ENCODE measurements at regions not wholly inside any gene's neighbourhood (a gene's known extent, or its start where the extent isn't known, plus 50 kb on each side); places are given as distances from the start of the nearest gene placed in this dataset.
A peak's percentile ranks its signal among the peaks of the same experiment; 100 is the strongest.

DNA sequence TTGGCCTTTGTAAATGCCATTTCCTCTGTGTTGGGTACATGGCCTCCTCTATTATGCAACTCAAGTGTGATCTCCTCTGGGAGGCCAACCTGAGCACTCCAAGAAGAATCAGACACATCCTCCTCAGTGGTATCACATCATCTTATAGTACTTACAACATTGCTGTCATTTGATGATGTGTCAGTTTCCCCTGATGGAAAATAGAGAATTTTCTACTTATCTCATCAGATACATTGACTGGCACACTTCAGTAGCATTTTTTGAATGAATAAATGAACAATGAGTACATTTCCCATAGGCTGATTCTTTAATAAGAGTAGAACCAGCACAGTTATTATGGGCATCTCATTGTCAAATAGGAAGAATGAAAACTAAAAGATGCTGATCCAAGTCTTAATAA is 86.6 kb upstream of the NXPH2 start:
- Histone ChIP-seq H3K36me3 (no peaks in the 10 kb centered on the region), H3K4me3 (no peak overlapping the region), H3K9me3 (replicated peaks) (no peaks in the 10 kb centered on the region), H3K27me3 (no peaks in the 10 kb centered on the region), H3K4me1 (no peaks in the 10 kb centered on the region), H3K27ac (no peak overlapping the region)
- no peak for DNase-seq

DNA sequence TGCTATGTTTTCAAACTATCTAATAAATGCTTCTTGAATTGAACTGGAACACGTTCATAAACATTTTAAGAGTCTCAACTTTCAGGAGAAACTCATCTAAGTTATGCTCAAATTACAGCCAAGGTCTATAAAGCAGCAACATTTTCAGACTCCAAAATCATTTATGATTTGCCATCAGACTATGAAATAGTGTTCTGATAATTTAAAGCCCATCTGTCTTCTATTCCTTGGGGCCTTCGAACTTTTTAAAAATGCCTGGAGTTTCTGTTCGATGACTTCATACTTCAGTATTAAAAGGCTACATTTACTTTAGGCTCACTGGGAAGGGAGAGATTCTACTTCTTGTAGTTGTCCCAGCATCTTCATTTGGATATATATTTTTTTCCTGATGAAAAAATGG is 73.6 kb upstream of the NXPH2 start:
- Histone ChIP-seq H3K27me3 (no peaks in the 10 kb centered on the region), H3K27ac (no peak overlapping the region), H3K36me3 (no peaks in the 10 kb centered on the region), H3K4me3 (no peak overlapping the region), H3K4me1 (no peaks in the 10 kb centered on the region), H3K9me3 (replicated peaks) (no peaks in the 10 kb centered on the region)
- DNase-seq: no peak

DNA sequence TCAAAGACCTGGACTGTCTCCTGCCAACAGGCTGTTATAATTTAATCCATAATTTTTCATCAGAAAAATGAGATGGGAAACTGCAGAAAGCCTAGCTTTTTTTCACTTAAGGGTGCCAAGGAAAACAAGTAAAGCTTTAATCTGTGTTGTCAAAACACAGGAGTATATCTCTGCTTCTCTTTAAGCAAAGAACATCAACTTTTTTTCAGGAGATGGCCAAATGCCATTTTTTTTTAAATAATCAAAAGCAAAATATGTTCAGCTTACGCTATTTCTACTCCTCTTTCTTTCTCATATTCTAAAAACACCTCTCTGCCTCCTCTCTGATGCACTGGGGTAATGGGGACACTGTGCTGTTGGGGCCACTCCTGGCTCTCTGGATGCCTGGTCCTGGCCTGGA is 73.1 kb upstream of the NXPH2 start:
- H3K27ac ChIP-seq: no peak overlapping the region
- H3K36me3 ChIP-seq: no peaks in the 10 kb centered on the region
- no peak for DNase-seq
- H3K4me1 ChIP-seq: no peaks in the 10 kb centered on the region
- no peaks in the 10 kb centered on the region for H3K27me3 ChIP-seq
- no peak overlapping the region for H3K4me3 ChIP-seq
- no peaks in the 10 kb centered on the region for H3K9me3 ChIP-seq (replicated peaks)

DNA sequence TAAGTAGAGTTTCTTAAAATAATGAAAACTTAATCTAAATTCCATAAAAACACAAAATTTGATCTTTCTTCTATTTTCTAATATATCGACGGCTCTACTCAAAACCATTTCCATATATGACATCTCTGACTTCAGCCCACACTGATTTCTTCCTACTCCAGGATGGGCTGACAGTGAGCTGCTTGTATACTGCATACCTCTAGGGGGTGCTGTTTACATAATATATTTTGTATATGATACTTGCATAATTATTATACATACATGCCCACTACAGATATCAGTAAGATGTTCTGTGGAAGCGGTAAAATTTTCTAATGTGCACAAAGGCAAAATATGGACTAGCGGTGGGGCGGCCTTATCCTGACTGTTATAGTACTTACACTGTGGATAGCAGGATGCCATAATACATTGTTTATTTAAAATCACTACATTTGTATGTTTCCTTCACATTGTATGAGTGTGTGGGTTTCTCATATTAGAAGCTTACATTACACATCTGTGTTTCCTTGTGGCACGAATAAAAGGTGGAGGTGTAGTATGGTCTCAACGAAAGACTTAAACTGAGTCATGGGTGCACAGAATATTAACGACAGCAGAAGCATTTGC is 66.1 kb upstream of the NXPH2 start:
- no peaks in the 10 kb centered on the region for H3K36me3 ChIP-seq
- H3K9me3 ChIP-seq (replicated peaks): no peaks in the 10 kb centered on the region
- no peaks in the 10 kb centered on the region for H3K4me1 ChIP-seq
- no peak overlapping the region for H3K27ac ChIP-seq
- DNase-seq: peak; percentile 9 to 60
- no peaks in the 10 kb centered on the region for H3K27me3 ChIP-seq
- no peak overlapping the region for H3K4me3 ChIP-seq

DNA sequence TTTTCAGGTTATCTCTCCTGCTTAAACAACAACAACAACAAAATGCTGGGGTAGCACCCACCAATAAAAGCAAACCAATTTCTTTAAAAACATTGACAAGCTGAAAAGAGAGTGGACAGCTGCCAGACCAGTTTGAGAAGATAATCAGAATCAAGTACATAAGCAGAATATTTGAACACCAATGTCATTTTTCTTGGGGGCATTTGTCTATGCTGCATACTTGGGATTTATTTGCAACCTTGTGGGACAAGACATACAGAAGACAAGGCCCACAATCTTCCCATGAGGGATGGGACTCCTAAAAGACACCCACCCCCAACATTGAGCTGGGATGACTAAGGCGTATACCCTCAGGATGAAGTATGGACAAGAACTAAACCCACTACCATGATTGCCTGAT is 62.2 kb upstream of the NXPH2 start:
- Histone ChIP-seq H3K27me3 (no peaks in the 10 kb centered on the region), H3K9me3 (replicated peaks) (no peaks in the 10 kb centered on the region), H3K36me3 (no peaks in the 10 kb centered on the region), H3K27ac (no peak overlapping the region), H3K4me3 (no peak overlapping the region), H3K4me1 (no peaks in the 10 kb centered on the region)
- no peak for DNase-seq

DNA sequence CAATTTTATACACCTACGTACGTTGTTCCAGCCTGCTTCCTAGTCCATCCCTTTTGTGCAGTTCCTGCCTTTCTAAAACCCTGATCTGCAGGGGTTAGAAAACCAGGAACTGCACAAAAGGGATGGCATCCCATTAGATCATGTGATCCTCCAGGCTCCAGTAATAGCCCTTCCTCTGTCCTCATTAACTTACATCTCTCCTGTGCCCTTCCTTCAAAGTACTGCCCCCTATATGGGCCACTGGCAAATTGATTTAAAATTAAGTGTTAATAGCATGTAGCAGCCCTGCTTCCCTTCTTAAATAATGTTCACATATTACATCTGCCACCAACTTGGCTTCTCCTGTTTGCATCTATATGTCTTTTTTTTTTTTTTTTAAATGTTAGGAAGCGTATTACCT is 61.3 kb upstream of the NXPH2 start:
- Histone ChIP-seq H3K4me1 (no peaks in the 10 kb centered on the region), H3K27ac (no peak overlapping the region), H3K9me3 (replicated peaks) (no peaks in the 10 kb centered on the region), H3K36me3 (no peaks in the 10 kb centered on the region), H3K27me3 (no peaks in the 10 kb centered on the region), H3K4me3 (no peak overlapping the region)
- DNase-seq: no peak

DNA sequence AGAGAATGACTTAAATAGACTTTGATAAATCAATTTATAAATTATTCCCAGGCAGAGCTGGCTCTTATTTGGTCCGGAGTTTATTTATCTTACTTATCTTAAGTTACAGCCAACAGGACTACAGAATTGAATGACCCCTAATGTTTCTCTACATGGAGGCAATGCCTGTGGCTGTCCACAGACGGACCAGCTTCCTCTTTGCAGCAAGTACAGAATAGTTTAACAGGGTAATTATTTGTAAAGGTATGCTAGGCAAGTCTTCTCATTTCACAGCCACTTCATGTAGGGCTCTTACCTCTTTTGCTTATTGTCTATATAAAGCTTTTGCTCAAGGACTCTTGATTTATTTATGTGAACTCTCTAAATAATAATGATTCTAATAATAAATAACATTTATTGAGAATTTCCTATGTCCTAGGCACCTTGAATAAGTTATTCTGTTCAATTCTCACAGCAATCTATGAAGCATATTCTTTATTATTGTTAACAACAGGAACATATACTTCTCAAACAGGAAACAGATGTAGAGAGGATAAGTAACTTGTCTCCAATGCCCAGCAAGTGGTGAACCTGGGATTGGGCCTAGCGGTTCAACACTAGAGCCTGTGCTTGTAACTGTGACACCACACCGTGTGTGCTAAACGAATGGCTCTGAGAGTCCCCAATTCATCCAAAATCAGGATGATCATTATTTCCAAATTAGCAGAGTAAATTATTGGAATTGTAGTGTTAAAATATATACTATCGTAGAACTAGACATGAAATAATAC is 58.8 kb upstream of the NXPH2 start:
- Histone ChIP-seq H3K4me1 (no peaks in the 10 kb centered on the region), H3K27ac (no peak overlapping the region)

DNA sequence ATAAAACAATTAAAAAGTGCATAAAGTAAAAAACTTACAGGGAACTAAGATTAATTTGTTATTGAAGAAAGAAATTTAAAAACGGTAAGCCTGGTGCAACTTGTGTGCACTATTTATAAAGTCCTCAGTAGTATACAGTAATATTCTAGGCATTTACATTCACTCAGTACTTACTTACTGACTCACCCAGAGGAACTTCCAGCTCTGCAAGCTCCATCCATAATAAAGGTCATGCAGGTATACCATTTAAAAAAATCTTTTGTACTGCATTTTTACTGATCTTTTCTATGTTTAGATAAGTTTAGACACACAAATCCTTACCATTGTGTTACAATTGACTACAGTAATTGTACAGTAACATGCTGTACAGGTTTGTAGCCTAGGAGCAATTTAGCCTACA is 51.5 kb upstream of the NXPH2 start:
- Histone ChIP-seq H3K4me1 (no peaks in the 10 kb centered on the region), H3K9me3 (replicated peaks) (no peaks in the 10 kb centered on the region), H3K4me3 (no peak overlapping the region), H3K27ac (no peak overlapping the region), H3K27me3 (peaks cover 4% of the 10 kb centered on the region; the same call in 1 of the 2 replicates), H3K36me3 (no peaks in the 10 kb centered on the region)
- DNase-seq: no peak

More for the DNA sequence above, 58.8 kb upstream of the NXPH2 start:
- Histone ChIP-seq H3K9me3 (replicated peaks) (no peaks in the 10 kb centered on the region), H3K36me3 (no peaks in the 10 kb centered on the region), H3K4me3 (no peak overlapping the region), H3K27me3 (peaks cover 4% of the 10 kb centered on the region; the same call in 1 of the 2 replicates)
- no peak for DNase-seq

DNA sequence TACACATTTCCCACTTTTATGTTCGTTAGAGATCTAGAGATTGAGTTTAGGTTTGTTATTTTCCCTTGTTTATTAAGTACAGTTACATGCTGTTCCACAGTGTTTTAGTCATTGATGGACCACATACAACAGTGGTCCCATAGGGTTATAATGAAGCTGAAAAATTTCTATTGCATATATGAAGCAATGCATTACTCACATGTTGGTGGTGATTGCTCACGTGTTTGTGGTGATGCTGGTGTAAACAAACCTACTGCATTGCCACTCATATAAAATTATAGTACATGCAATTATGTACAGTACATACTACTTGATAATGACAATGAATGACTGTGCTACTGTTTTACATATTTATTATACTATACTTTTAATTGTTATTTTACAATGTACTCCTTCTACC is 51.0 kb upstream of the NXPH2 start:
- peaks cover 4% of the 10 kb centered on the region; the same call in 1 of the 2 replicates for H3K27me3 ChIP-seq
- H3K27ac ChIP-seq: no peak overlapping the region
- no peaks in the 10 kb centered on the region for H3K9me3 ChIP-seq (replicated peaks)
- no peak for DNase-seq
- no peaks in the 10 kb centered on the region for H3K4me1 ChIP-seq
- no peak overlapping the region for H3K4me3 ChIP-seq
- H3K36me3 ChIP-seq: no peaks in the 10 kb centered on the region

DNA sequence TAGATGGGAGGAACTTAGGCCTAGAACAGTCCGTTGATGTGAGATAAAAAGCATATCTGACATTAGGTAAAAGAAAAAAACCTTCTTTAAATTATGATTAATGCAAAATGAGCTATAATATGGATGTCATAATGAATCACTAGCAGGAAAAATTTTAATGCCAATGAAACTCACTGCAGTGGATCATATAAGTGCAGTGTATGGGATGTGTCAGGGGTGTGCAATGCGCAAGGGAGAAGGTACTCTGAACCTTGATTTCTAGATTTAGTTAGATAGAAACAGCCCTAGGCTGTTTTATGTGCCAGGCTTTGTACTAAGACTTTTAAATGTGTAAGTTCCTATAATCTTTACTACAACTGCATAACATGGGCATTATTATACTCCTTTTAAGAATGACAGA is 50.4 kb upstream of the NXPH2 start:
- H3K9me3 ChIP-seq (replicated peaks): no peaks in the 10 kb centered on the region
- no peaks in the 10 kb centered on the region for H3K4me1 ChIP-seq
- no peak overlapping the region for H3K27ac ChIP-seq
- no peaks in the 10 kb centered on the region for H3K36me3 ChIP-seq
- peaks cover 4% of the 10 kb centered on the region; the same call in 1 of the 2 replicates for H3K27me3 ChIP-seq
- DNase-seq: no peak
- no peak overlapping the region for H3K4me3 ChIP-seq

Data from SJCRH30 (cell line).